Small intestine (tissue), 7 donors: ENCODE measurements at regions not wholly inside any gene's neighbourhood (a gene's known extent, or its start where the extent isn't known, plus 50 kb on each side); places are given as distances from the start of the nearest gene placed in this dataset.
"Not testable (repeated sequence)": the region's sequence is repeated elsewhere in the genome, so short reads cannot be mapped to it uniquely, and the experiment has no call there.

Source experiments
- DNase-seq, 2 donors: peaks; one replicate each; pipeline versions ENCODE4 v3.0.0 to v3.0.0-alpha.2; 2013
- FAIRE-seq: peaks from 2 replicates; lab custom pipeline; 2012; peaks lifted over from hg19 to GRCh38; lab: Jason Lieb, UNC
- H3K27ac ChIP-seq, 3 donors: one replicate each; pipeline ENCODE4 v1.5.1; 2013; ENCODE audit warnings: low read length in 2 of 3, mild to moderate bottlenecking in 2 of 3, control low read depth in 1 of 3, inconsistent platforms in 1 of 3, low read depth in 1 of 3, moderate library complexity in 1 of 3
- H3K27me3 ChIP-seq, 3 donors: one replicate each; pipeline ENCODE4 v1.6.1; 2013; ENCODE audit warnings: low read length in 3 of 3, inconsistent platforms in 1 of 3; ENCODE audit not compliant: control insufficient read depth in 3 of 3, insufficient read depth in 3 of 3
- H3K36me3 ChIP-seq, 3 donors: one replicate each; pipeline ENCODE4 v1.6.1; 2013; ENCODE audit warnings: low read length in 3 of 3, inconsistent platforms in 1 of 3, low read depth in 1 of 3, mild to moderate bottlenecking in 1 of 3, moderate library complexity in 1 of 3; ENCODE audit not compliant: control insufficient read depth in 3 of 3, insufficient read depth in 2 of 3
- H3K4me1 ChIP-seq, 3 donors: one replicate each; pipeline ENCODE4 v1.6.1; 2013; ENCODE audit warnings: low read length in 2 of 3, inconsistent platforms in 1 of 3, low read depth in 1 of 3, mild to moderate bottlenecking in 1 of 3, moderate library complexity in 1 of 3; ENCODE audit not compliant: control insufficient read depth in 3 of 3, insufficient read depth in 2 of 3
- H3K4me3 ChIP-seq, 3 donors: one replicate each; pipeline ENCODE4 v1.5.1; 2013; ENCODE audit warnings: low read length in 3 of 3, control low read depth in 1 of 3, inconsistent platforms in 1 of 3, low read depth in 1 of 3, mild to moderate bottlenecking in 1 of 3, moderate library complexity in 1 of 3
- H3K9me3 ChIP-seq, 2 donors: one replicate each; pipeline ENCODE4 v1.6.1; 2013; ENCODE audit warnings: low read depth in 1 of 2, low read length in 1 of 2; ENCODE audit not compliant: control insufficient read depth in 2 of 2, insufficient read depth in 1 of 2
- WGBS, 3 donors: extraction: QIAGEN DNeasy Blood & Tissue Kit; methylation state at CpG; one replicate each; pipeline ENCODE4 v1.1.7; 2013; 5-methylcytosine and 5-hydroxymethylcytosine counted together
- donor health status: healthy with polysubstance abuse.
- donor health status: control.
- donor health status: control.
- donor health status: Bipolar disorder and iron deficiency.
- donor health status: healthy.

DNA sequence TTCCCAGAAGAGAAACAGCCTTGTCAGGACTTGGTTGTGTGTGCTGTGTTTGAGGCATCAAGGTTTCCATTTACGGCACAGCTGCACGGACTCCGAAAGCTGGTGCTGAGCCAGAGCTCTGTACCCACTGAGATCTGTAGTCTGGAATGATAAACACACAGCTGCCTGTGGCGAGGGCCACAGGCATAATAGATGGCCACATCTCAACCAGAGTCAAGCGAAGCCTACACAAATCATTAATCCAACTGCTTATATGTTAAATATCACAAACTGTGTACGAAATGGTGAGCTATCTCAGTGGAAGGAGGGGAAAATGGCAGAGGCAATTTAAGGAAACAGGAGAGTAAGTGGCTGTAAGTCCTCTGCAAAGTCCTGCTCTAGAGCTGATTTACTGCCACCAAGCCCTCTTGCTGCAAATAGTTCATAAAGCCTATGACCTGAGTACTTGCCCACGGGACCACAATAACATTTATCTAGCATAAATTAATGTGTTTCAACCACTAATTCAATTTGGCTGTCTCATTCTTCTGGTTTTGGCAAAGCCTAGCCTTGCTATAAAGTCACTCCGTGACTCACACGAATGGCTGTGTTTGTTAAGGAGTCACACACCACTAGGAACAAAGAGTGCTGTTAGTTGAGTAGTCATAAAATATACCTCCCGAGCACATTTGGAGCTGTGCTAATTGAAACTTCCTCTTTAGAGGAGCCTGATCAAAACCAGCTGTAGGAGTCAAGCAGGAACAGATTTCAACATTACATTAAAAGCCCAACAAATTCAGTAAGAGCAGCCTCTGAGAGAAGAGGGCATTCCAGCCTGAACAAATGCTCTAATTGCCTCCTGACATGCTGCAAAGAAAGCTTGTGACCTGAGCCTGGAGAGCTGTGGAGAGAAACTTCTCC lies 738.6 kb upstream of the ZNF608 start:
- DNase-seq (peak; percentile 56 to 76), FAIRE-seq (peak; percentile 49)
- H3K27me3 ChIP-seq, result no peaks in the 10 kb centered on the region
- H3K4me3 ChIP-seq, result no peak overlapping the region
- H3K27ac ChIP-seq, result peak overlapping the region in 1 of 3 donors; percentile 79
- WGBS, 3 donors, result 7 to 18% (median 18%) methylated on average over 10 of the region's 10 CpGs
- no peaks in the 10 kb centered on the region for H3K36me3 ChIP-seq
- no peaks in the 10 kb centered on the region for H3K9me3 ChIP-seq
- peaks cover 3 to 6% (median 4%) of the 10 kb centered on the region in 3 donors for H3K4me1 ChIP-seq

DNA sequence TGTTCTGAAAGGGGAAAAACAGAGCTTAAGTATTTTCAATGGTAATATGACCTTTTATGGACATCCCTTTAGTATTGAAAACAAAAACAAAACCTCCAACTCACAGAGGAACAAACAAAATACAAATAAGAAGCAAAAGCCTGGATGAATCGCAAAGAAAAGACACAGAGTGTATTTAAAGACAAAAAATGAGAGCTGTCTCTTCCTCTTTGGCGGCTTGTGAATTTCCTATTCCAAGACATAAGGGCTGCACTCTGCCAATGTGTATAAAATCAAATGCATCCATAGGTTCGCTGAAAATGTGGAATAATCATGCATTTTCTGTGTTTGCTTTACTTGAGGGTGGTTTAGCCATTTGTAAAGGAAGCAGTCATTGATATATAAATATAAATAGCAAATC lies 739.3 kb upstream of the ZNF608 start:
- peaks cover 3 to 6% (median 4%) of the 10 kb centered on the region in 3 donors for H3K4me1 ChIP-seq
- H3K36me3 ChIP-seq, result no peaks in the 10 kb centered on the region
- peak overlapping the region in 1 of 3 donors; percentile 59 for H3K27ac ChIP-seq
- no peaks in the 10 kb centered on the region for H3K9me3 ChIP-seq
- H3K4me3 ChIP-seq, result no peak overlapping the region
- no peaks in the 10 kb centered on the region for H3K27me3 ChIP-seq
- WGBS, 3 donors, result 75 to 81% (median 76%) methylated on average over 3 of the region's 3 CpGs
- no peak for DNase-seq
- no peak for FAIRE-seq

DNA sequence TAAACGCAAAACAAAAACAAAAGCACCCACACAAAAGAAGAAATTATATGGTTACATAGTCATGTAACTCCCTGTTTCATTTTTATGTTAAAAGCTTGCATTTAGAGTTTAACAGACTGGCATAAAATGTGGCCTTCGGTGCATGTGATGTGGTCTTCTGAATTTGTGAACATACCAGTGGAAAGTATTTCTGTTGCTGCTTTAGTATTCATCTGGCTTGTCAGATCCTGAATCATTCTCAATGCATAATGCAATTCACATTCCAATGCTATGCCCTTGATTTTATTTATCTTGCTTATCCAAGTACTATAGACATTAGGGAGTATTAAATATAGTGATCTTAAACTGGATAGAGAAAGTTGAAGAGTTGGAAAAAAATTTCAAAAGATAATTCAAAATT lies 740.2 kb upstream of the ZNF608 start:
- no peaks in the 10 kb centered on the region for H3K9me3 ChIP-seq
- DNase-seq, result no peak
- H3K4me3 ChIP-seq, result no peak overlapping the region
- no peaks in the 10 kb centered on the region for H3K27me3 ChIP-seq
- WGBS, 3 donors, result 90 to 92% (median 92%) methylated on average over 2 of the region's 2 CpGs
- FAIRE-seq, result no peak
- H3K27ac ChIP-seq, result no peak overlapping the region
- H3K4me1 ChIP-seq, result peaks cover 3 to 6% (median 4%) of the 10 kb centered on the region in 3 donors
- no peaks in the 10 kb centered on the region for H3K36me3 ChIP-seq

- no peak for FAIRE-seq
Measured at GRCh38 chr5:125487231-125487630, 740.8 kb upstream of the ZNF608 start.

GRCh38 chr5:125487652-125488051 lies 741.2 kb upstream of the ZNF608 start:
- FAIRE-seq, H3K27ac ChIP-seq: not testable (repeated sequence)
- WGBS, 3 donors, result 89 to 90% (median 89%) methylated on average over 4 of the region's 4 CpGs

More at GRCh38 chr5:125487231-125487630, 740.8 kb upstream of the ZNF608 start:
- H3K4me1 ChIP-seq, result peaks cover 3 to 6% (median 4%) of the 10 kb centered on the region in 3 donors
- no peak for DNase-seq
- no peaks in the 10 kb centered on the region for H3K27me3 ChIP-seq
- H3K9me3 ChIP-seq, result no peaks in the 10 kb centered on the region
- 84 to 87% (median 85%) methylated on average over 3 of the region's 3 CpGs for WGBS, 3 donors
- H3K27ac ChIP-seq, result no peak overlapping the region
- no peaks in the 10 kb centered on the region for H3K36me3 ChIP-seq
- no peak overlapping the region for H3K4me3 ChIP-seq

DNA sequence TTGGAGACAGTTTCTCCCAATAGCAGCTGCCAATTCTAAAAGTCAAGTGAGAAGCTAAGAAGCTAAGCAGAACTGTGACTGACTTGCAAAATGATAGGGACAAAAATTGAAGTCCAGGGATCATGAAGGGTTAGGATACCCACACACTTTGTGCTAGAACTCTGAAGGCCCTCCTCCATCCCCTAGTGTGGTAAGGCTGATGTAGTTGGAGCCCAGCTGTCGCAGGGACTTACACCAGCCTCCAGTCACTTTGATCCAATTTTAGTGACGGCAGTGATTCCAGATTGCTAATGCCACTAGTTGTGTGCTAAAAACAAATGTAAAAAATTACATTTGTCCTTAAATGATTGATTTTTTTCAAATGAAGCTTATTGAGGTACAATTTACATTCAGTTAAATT lies 742.7 kb upstream of the ZNF608 start:
- no peaks in the 10 kb centered on the region for H3K27me3 ChIP-seq
- WGBS, 3 donors, result 86 to 93% (median 91%) methylated on average over 2 of the region's 2 CpGs
- FAIRE-seq (no peak), DNase-seq (no peak)
- H3K36me3 ChIP-seq, result no peaks in the 10 kb centered on the region
- H3K27ac ChIP-seq, result no peak overlapping the region
- no peak overlapping the region for H3K4me3 ChIP-seq
- H3K4me1 ChIP-seq, result peaks cover 3 to 5% (median 4%) of the 10 kb centered on the region in 3 donors
- peaks cover 0 to 5% of the 10 kb centered on the region in 2 donors for H3K9me3 ChIP-seq

More at GRCh38 chr5:125487652-125488051, 741.2 kb upstream of the ZNF608 start:
- not testable (repeated sequence) for DNase-seq, H3K4me1 ChIP-seq, H3K27me3 ChIP-seq, H3K4me3 ChIP-seq, H3K9me3 ChIP-seq, H3K36me3 ChIP-seq

GRCh38 chr5:125491986-125492492 lies 745.6 kb upstream of the ZNF608 start:
- Histone ChIP-seq H3K36me3 (no peaks in the 10 kb centered on the region), H3K4me1 (no peaks in the 10 kb centered on the region), H3K4me3 (no peak overlapping the region), H3K27ac (no peak overlapping the region), H3K9me3 (peaks cover 0 to 5% of the 10 kb centered on the region in 2 donors), H3K27me3 (no peaks in the 10 kb centered on the region)
- DNase-seq (no peak), FAIRE-seq (no peak)
- WGBS, 3 donors, result 66 to 73% (median 70%) methylated on average over 3 of the region's 3 CpGs

DNA sequence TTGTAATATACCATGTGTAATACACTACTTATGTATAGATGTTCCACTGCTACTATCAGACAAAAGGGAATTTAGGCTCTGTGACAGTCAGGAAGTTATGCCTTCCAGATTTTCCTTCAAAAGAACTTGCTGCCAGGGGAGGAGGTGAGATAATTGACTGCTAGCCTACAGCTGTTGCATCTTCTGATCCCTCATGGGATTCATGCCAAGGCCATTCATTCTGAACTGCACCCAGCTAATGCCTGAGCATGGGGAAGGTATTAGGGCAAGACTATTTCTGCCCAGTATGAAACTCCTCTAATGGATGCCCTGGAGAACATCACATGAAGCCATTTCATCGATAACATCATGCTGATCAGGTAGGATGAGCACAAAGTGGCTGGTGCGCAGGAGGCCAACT lies 746.5 kb upstream of the ZNF608 start:
- Histone ChIP-seq H3K4me3 (no peak overlapping the region), H3K36me3 (no peaks in the 10 kb centered on the region), H3K4me1 (no peaks in the 10 kb centered on the region), H3K9me3 (peaks cover 0 to 5% of the 10 kb centered on the region in 2 donors), H3K27me3 (no peaks in the 10 kb centered on the region), H3K27ac (no peak overlapping the region)
- 90 to 94% (median 92%) methylated on average over 2 of the region's 2 CpGs for WGBS, 3 donors
- DNase-seq (no peak), FAIRE-seq (no peak)
